ENCODE measurements at regions not wholly inside any gene's neighbourhood (a gene's known extent, or its start where the extent isn't known, plus 50 kb on each side); places are given as distances from the start of the nearest gene placed in this dataset.

GRCh38 chr4:165667969-165668368 is 205.1 kb upstream of the TLL1 start:
- DNase-seq (ENCODE audit: low read depth): no peak

GRCh38 chr4:165668694-165669093 is 204.3 kb upstream of the TLL1 start:
- DNase-seq (ENCODE audit: low read depth): peak; percentile 4

GRCh38 chr4:165677081-165677480 is 196.0 kb upstream of the TLL1 start:
- DNase-seq (ENCODE audit: low read depth): no peak

- no peak for DNase-seq (ENCODE audit: low read depth)
Measured at GRCh38 chr4:165678236-165678935, 194.7 kb upstream of the TLL1 start.

DNA sequence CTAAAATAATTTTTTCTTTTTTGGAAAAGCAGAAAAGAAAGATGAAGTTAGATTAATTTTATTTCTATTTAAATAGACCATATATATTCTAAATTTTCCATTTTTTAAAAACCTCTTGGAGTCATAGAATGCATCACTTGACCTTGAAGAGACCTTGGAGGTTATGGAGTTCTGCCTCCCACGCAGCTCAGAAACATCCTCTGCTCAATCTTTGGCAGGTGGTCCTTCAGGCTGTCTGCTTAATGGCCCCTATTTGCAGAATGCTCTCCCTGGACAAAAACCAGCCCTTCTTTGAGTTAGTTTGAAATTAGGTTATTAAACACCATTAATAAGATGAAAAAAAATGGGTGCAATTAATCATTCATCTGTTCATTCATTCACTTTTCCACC is 194.1 kb upstream of the TLL1 start:
- no peak for DNase-seq (ENCODE audit: low read depth)

- DNase-seq (ENCODE audit: low read depth): peak; percentile 40
Measured at GRCh38 chr4:165680821-165681220, 192.2 kb upstream of the TLL1 start.

- DNase-seq (ENCODE audit: low read depth): no peak
Measured at GRCh38 chr4:165682611-165683010, 190.4 kb upstream of the TLL1 start.

- peak; percentile 72 for DNase-seq (ENCODE audit: low read depth)
Measured at GRCh38 chr4:165684177-165684805, 188.7 kb upstream of the TLL1 start.

- DNase-seq (ENCODE audit: low read depth): no peak
Measured at GRCh38 chr4:165686756-165687155, 186.3 kb upstream of the TLL1 start.

DNA sequence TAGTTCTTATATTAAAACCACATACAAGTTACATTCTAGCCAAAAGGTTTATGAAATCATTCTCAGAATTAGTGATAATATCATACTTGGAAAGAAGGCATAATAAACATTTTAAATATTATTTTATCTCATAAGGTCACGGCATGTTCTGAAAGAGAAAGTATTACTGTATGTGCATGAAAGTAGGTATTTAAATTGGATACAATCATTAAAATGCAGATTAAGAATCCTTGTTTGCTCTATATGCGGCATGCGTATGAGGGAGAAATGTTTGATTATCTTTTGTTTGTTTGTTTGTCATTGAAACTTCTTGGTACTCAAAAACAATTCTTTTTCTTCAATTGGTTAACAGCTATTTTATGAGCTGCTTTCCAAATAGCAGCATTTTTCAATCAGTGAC is 183.9 kb upstream of the TLL1 start:
- DNase-seq (ENCODE audit: low read depth): no peak

- no peak for DNase-seq (ENCODE audit: low read depth)
Measured at GRCh38 chr4:165692082-165692481, 181.0 kb upstream of the TLL1 start.

- no peak for DNase-seq (ENCODE audit: low read depth)
Measured at GRCh38 chr4:165698272-165698671, 174.8 kb upstream of the TLL1 start.

- DNase-seq (ENCODE audit: low read depth): no peak
Measured at GRCh38 chr4:165699055-165699454, 174.0 kb upstream of the TLL1 start.

GRCh38 chr4:165700855-165701254 is 172.2 kb upstream of the TLL1 start:
- DNase-seq (ENCODE audit: low read depth): peak; percentile 13

GRCh38 chr4:165707128-165707527 is 165.9 kb upstream of the TLL1 start:
- no peak for DNase-seq (ENCODE audit: low read depth)

GRCh38 chr4:165709516-165709915 is 163.5 kb upstream of the TLL1 start:
- DNase-seq (ENCODE audit: low read depth): no peak

DNA sequence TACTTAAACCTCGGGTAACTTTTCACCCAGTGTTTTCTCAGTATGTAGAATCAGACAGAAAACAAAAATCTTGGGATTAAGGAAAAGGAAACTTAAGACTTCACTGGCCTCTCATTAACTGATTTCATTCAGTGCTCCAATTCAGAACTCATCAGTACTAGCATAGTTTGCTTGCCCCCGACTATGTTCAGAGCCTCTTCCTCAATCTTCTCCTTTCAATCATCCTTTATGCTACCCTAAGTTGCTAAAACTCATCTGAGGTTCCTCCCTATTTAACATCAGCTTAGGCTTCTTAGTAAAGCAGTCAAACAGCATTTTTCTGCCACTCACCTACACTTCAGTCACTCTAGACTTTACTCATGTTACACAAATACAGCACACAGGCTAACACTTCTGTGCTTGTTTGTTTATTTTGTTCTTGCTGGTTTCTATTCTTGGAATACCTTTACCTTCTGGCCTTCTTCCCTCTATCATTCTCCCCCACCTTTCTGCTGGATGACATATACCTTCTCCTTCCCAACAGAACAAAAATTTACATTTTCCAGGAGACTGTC is 163.0 kb upstream of the TLL1 start:
- no peak for DNase-seq (ENCODE audit: low read depth)

- no peak for DNase-seq (ENCODE audit: low read depth)
Measured at GRCh38 chr4:165711436-165711835, 161.6 kb upstream of the TLL1 start.

GRCh38 chr4:165711912-165712311 is 161.1 kb upstream of the TLL1 start:
- no peak for DNase-seq (ENCODE audit: low read depth)

GRCh38 chr4:165714650-165715049 is 158.4 kb upstream of the TLL1 start:
- no peak for DNase-seq (ENCODE audit: low read depth)

GRCh38 chr4:165715211-165715610 is 157.8 kb upstream of the TLL1 start:
- DNase-seq (ENCODE audit: low read depth): no peak

DNA sequence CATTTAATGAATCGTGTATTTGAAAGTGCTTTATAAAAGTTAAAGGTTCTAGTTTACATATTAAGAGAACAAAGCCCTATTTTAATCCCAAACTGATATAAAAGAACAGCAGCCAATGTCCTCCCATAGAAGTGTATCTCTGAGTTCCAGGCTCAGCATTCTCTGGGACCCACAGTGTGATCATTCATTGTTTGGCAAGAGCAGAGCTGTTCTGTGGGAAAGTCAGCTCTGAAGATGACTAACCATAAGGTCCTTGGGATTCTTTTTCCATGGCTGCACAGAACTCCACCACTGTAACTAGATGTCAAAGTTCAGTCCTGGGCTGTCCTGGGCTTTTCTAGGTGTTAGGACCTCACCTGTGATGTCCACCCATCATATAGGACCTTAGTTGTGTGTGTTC is 157.0 kb upstream of the TLL1 start:
- peak; percentile 8 for DNase-seq (ENCODE audit: low read depth)

DNA sequence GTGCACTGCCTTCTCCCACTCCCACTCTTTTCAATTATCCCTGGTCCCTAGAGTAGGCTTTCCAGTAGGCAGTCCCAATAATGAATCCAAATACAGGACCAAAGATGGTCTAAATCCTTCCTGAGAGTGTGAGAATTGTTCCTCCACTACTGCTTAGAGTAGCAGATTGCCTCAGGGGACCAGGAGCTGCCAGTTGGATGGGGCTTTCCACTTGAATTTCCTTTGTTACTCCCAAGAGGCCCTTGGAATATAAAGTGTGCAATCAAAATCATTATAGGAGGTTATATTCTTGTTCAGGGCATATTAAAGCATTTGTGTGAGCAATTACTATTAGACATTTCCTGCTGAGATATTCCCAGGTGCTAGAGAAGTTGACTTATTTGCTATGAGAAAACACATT is 156.6 kb upstream of the TLL1 start:
- no peak for DNase-seq (ENCODE audit: low read depth)

All from HT1080 (cell line).